ENCODE measurements at regions not wholly inside any gene's neighbourhood (a gene's known extent, or its start where the extent isn't known, plus 50 kb on each side); places are given as distances from the start of the nearest gene placed in this dataset.

- CTCF ChIA-PET, result no interaction called here
- H3K4me3 Mint-ChIP-seq, result no peak overlapping the region
- DNase-seq, result no peak
These were observed 450.3 kb upstream of the TBX3 start for GRCh38 chr12:115134298-115134697.

DNA sequence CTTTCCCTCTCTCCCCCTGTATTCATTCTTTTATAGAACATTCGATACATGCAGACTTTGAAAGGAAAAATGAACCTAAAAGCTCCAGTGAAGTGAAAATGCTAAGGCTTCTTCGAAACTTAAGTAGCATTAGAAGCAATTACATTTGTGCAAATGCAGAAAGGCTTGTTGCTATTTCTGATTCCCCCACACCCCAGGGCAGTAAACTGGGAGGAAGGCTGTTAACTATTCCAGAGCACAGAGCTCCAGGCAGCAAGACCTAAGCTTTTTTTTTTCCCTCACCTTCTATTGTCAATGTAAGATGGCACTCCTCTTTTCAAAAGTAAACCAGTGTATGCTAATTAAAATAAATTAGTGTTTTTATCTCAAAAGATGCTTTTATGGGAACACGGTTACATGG is 448.9 kb upstream of the TBX3 start:
- DNase-seq (no peak), ATAC-seq (no peak)
- H3K36me3 Mint-ChIP-seq (ENCODE audit: low read depth), result no peaks in the 10 kb centered on the region
- ChIA-PET POLR2A (no interaction called here), CTCF (no interaction called here)
- H3K9me3 Mint-ChIP-seq (ENCODE audit: insufficient read depth), result no peaks in the 10 kb centered on the region
- no peaks in the 10 kb centered on the region for H3K27me3 Mint-ChIP-seq (ENCODE audit: low read depth)
- H3K4me1 Mint-ChIP-seq (ENCODE audit: low read depth), result no peaks in the 10 kb centered on the region
- no peak overlapping the region for H3K27ac Mint-ChIP-seq
- H3K4me3 Mint-ChIP-seq, result no peak overlapping the region

More at GRCh38 chr12:115134298-115134697, 450.3 kb upstream of the TBX3 start:
- Mint-ChIP-seq H3K27ac (no peak overlapping the region), H3K9me3 (ENCODE audit: insufficient read depth) (no peaks in the 10 kb centered on the region), H3K27me3 (ENCODE audit: low read depth) (no peaks in the 10 kb centered on the region), H3K36me3 (ENCODE audit: low read depth) (no peaks in the 10 kb centered on the region), H3K4me1 (ENCODE audit: low read depth) (no peaks in the 10 kb centered on the region)
- POLR2A ChIA-PET, result no interaction called here
- no peak for ATAC-seq

DNA sequence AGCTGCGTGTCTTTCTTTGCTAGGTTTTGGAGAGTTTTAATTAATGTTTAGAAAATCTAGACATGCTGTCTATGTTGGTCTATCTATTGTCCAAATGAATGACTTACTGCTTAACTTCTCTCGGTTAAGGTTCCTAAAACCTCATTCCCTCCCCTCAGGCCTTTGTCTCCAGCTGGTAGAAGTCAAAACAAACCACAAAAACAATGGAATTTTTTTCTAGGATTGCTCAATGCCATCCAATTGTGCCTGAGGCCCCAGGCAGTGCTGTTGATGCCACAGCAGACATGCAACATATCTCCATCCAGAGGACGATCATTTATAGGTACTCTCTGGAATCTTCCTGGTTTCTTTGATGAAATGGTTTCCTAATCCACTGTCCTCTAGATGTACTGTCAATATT is 448.2 kb upstream of the TBX3 start:
- ChIA-PET POLR2A (no interaction called here), CTCF (no interaction called here)
- Mint-ChIP-seq H3K27me3 (ENCODE audit: low read depth) (no peaks in the 10 kb centered on the region), H3K36me3 (ENCODE audit: low read depth) (no peaks in the 10 kb centered on the region), H3K9me3 (ENCODE audit: insufficient read depth) (no peaks in the 10 kb centered on the region), H3K4me3 (no peak overlapping the region), H3K4me1 (ENCODE audit: low read depth) (no peaks in the 10 kb centered on the region), H3K27ac (no peak overlapping the region)
- no peak for DNase-seq
- no peak for ATAC-seq

- H3K4me3 Mint-ChIP-seq, result no peak overlapping the region
- ATAC-seq, result no peak
- no peaks in the 10 kb centered on the region for H3K27me3 Mint-ChIP-seq (ENCODE audit: low read depth)
- H3K9me3 Mint-ChIP-seq (ENCODE audit: insufficient read depth), result no peaks in the 10 kb centered on the region
- POLR2A ChIA-PET, result no interaction called here
- CTCF ChIA-PET, result no interaction called here
- no peak for DNase-seq
- no peaks in the 10 kb centered on the region for H3K36me3 Mint-ChIP-seq (ENCODE audit: low read depth)
- H3K27ac Mint-ChIP-seq, result no peak overlapping the region
- no peaks in the 10 kb centered on the region for H3K4me1 Mint-ChIP-seq (ENCODE audit: low read depth)
These were observed 445.8 kb upstream of the TBX3 start for GRCh38 chr12:115129727-115130126.

GRCh38 chr12:115121053-115121452 is 437.1 kb upstream of the TBX3 start:
- Mint-ChIP-seq H3K9me3 (ENCODE audit: insufficient read depth) (peaks cover 12% of the 10 kb centered on the region), H3K27ac (no peak overlapping the region), H3K4me1 (ENCODE audit: low read depth) (no peaks in the 10 kb centered on the region), H3K27me3 (ENCODE audit: low read depth) (no peaks in the 10 kb centered on the region), H3K4me3 (no peak overlapping the region), H3K36me3 (ENCODE audit: low read depth) (no peaks in the 10 kb centered on the region)
- ATAC-seq, result no peak
- CTCF ChIA-PET, result no interaction called here
- POLR2A ChIA-PET, result no interaction called here
- DNase-seq, result no peak

GRCh38 chr12:115118177-115118724 is 434.3 kb upstream of the TBX3 start:
- H3K4me1 Mint-ChIP-seq (ENCODE audit: low read depth), result no peaks in the 10 kb centered on the region
- ATAC-seq, result no peak
- CTCF ChIA-PET, result no interaction called here
- H3K27ac Mint-ChIP-seq, result no peak overlapping the region
- no peaks in the 10 kb centered on the region for H3K27me3 Mint-ChIP-seq (ENCODE audit: low read depth)
- POLR2A ChIA-PET, result no interaction called here
- no peaks in the 10 kb centered on the region for H3K36me3 Mint-ChIP-seq (ENCODE audit: low read depth)
- H3K9me3 Mint-ChIP-seq (ENCODE audit: insufficient read depth), result peaks cover 12% of the 10 kb centered on the region
- DNase-seq, result no peak
- no peak overlapping the region for H3K4me3 Mint-ChIP-seq

DNA sequence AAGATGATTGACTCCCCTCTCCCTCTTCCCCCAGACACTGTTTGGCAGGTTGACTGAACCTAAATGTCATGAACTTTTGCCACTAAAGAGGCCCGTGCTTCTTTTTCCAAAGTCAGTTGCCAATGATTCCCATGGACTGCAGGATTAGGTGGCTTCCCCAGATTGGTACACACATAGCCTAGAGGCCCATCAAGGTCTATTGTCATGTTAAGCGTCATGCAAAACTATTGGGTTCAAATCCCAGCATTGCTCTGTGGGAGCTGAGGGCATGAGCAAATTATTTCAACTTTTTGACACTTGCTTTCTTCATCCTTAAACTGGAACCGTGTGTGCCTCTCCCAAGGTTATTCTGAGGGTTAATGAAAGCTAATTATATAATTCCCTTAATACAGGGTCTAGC is 430.2 kb upstream of the TBX3 start:
- Mint-ChIP-seq H3K36me3 (ENCODE audit: low read depth) (no peaks in the 10 kb centered on the region), H3K4me1 (ENCODE audit: low read depth) (no peaks in the 10 kb centered on the region), H3K27me3 (ENCODE audit: low read depth) (no peaks in the 10 kb centered on the region), H3K27ac (no peak overlapping the region), H3K9me3 (ENCODE audit: insufficient read depth) (peaks cover 6% of the 10 kb centered on the region), H3K4me3 (no peak overlapping the region)
- ChIA-PET CTCF (no interaction called here), POLR2A (no interaction called here)
- ATAC-seq, result no peak
- DNase-seq, result no peak

- H3K4me1 Mint-ChIP-seq (ENCODE audit: low read depth), result no peaks in the 10 kb centered on the region
- DNase-seq, result no peak
- CTCF ChIA-PET, result no interaction called here
These were observed 425.9 kb upstream of the TBX3 start for GRCh38 chr12:115109863-115110262.

DNA sequence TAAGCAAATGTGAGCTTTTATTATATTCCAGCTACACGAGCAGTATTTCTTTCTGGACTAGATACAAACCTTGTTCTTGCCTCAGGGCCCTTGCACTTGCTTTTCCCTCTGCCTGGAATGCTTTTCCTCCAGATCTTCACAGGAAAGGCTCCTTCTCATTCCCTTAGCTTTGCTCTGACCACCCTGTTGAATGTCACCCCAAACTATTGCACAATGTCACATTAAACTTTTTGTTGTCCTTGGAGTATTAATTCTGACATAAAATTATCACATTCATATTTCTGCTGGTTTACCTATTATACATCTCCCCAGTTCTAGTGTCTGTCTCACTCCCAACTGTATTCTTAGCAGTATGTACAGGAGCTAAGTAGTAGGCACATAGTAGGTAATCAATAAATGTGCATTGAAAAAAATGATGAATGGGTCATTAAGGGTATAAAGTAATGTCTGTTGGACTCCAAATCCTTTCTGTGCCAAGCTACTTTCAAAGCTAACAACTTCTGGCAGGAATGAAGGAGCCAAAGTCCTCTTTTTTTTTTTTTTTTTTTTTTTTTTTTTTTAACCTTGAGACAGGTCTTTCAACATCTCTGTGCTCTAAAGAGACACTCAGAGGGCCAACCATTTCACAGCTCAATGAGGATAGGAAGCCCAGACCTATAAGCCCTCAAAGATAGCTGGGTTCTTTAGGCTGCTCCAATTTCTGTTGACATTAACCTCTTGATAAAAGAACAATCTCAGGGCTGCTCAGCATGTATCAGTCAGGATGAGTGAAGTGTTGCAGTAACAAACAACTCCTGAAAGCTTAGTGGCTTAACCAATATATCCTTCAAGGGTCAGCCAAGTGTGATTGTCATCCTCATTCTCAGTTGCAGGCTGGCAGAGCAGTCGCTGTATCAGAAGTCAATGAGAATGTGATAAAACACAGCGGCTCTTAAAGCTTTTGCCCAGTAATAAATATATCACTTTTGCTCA is 424.4 kb upstream of the TBX3 start:
- DNase-seq (no peak), ATAC-seq (no peak)
- ChIA-PET CTCF (no interaction called here), POLR2A (interaction anchor here (0.7 kb wide), 1 partner anchor 39 kb away, joined by 3 read pairs; no protein-coding TSS in a partner anchor)
- Mint-ChIP-seq H3K27me3 (ENCODE audit: low read depth) (no peaks in the 10 kb centered on the region), H3K4me3 (no peak overlapping the region), H3K36me3 (ENCODE audit: low read depth) (no peaks in the 10 kb centered on the region), H3K27ac (no peak overlapping the region), H3K9me3 (ENCODE audit: insufficient read depth) (peaks cover 6% of the 10 kb centered on the region), H3K4me1 (ENCODE audit: low read depth) (no peaks in the 10 kb centered on the region)

More at GRCh38 chr12:115109863-115110262, 425.9 kb upstream of the TBX3 start:
- no peak for ATAC-seq
- H3K27me3 Mint-ChIP-seq (ENCODE audit: low read depth), result no peaks in the 10 kb centered on the region
- H3K36me3 Mint-ChIP-seq (ENCODE audit: low read depth), result no peaks in the 10 kb centered on the region
- POLR2A ChIA-PET, result no interaction called here
- H3K9me3 Mint-ChIP-seq (ENCODE audit: insufficient read depth), result no peaks in the 10 kb centered on the region
- H3K27ac Mint-ChIP-seq, result no peak overlapping the region
- H3K4me3 Mint-ChIP-seq, result no peak overlapping the region

GRCh38 chr12:115103884-115104883 is 420.2 kb upstream of the TBX3 start:
- ATAC-seq (no peak), DNase-seq (no peak)
- CTCF ChIA-PET, result no interaction called here
- no peak overlapping the region for H3K27ac Mint-ChIP-seq
- no peaks in the 10 kb centered on the region for H3K36me3 Mint-ChIP-seq (ENCODE audit: low read depth)
- peaks cover 6% of the 10 kb centered on the region for H3K9me3 Mint-ChIP-seq (ENCODE audit: insufficient read depth)
- POLR2A ChIA-PET, result no interaction called here
- H3K4me1 Mint-ChIP-seq (ENCODE audit: low read depth), result no peaks in the 10 kb centered on the region
- no peak overlapping the region for H3K4me3 Mint-ChIP-seq
- H3K27me3 Mint-ChIP-seq (ENCODE audit: low read depth), result no peaks in the 10 kb centered on the region

- no peak overlapping the region for H3K4me3 Mint-ChIP-seq
- no peaks in the 10 kb centered on the region for H3K27me3 Mint-ChIP-seq (ENCODE audit: low read depth)
- ChIA-PET CTCF (no interaction called here), POLR2A (no interaction called here)
- no peak for ATAC-seq
- no peaks in the 10 kb centered on the region for H3K36me3 Mint-ChIP-seq (ENCODE audit: low read depth)
- H3K27ac Mint-ChIP-seq, result no peak overlapping the region
- no peak for DNase-seq
- no peaks in the 10 kb centered on the region for H3K4me1 Mint-ChIP-seq (ENCODE audit: low read depth)
- H3K9me3 Mint-ChIP-seq (ENCODE audit: insufficient read depth), result peaks cover 14% of the 10 kb centered on the region
These were observed 418.5 kb upstream of the TBX3 start for GRCh38 chr12:115102450-115102849.

- CTCF ChIA-PET, result no interaction called here
- POLR2A ChIA-PET, result no interaction called here
- H3K4me1 Mint-ChIP-seq (ENCODE audit: low read depth), result no peaks in the 10 kb centered on the region
- H3K36me3 Mint-ChIP-seq (ENCODE audit: low read depth), result no peaks in the 10 kb centered on the region
- no peak overlapping the region for H3K4me3 Mint-ChIP-seq
- H3K9me3 Mint-ChIP-seq (ENCODE audit: insufficient read depth), result peaks cover 14% of the 10 kb centered on the region
- H3K27me3 Mint-ChIP-seq (ENCODE audit: low read depth), result no peaks in the 10 kb centered on the region
- DNase-seq (no peak), ATAC-seq (no peak)
- no peak overlapping the region for H3K27ac Mint-ChIP-seq
These were observed 417.5 kb upstream of the TBX3 start for GRCh38 chr12:115101520-115101919.
